Right atrium auricular region (tissue), 2 donors: ENCODE measurements at regions not wholly inside any gene's neighbourhood (a gene's known extent, or its start where the extent isn't known, plus 50 kb on each side); places are given as distances from the start of the nearest gene placed in this dataset.
"Not testable (repeated sequence)": the region's sequence is repeated elsewhere in the genome, so short reads cannot be mapped to it uniquely, and the experiment has no call there.

Source experiments
- DNase-seq: peaks from one replicate; pipeline ENCODE4 v3.0.0-alpha.2; 2019; ENCODE audit warnings: low spot score
- H3K27ac ChIP-seq, 2 donors: fragments of 200-600 bp; sonication (generic); 1 replicate in 1 of 2; 2 replicates in 1 of 2; pipeline ENCODE4 v1.5.1; 2016 to 2019
- H3K27me3 ChIP-seq, 2 donors: fragments of 200-600 bp; sonication (generic); one replicate each; pipeline versions ENCODE4 v1.5.1 to v1.6.0; 2017 to 2019
- H3K36me3 ChIP-seq: fragments of 200-600 bp; sonication (generic); one replicate; pipeline ENCODE4 v1.5.1; 2016
- H3K4me1 ChIP-seq, 2 donors: fragments of 200-600 bp; sonication (generic); one replicate each; pipeline versions ENCODE4 v1.5.1 to v1.6.0; 2017 to 2019
- H3K4me3 ChIP-seq, 2 donors: fragments of 200-600 bp; sonication (generic); 1 replicate in 1 of 2; 2 replicates in 1 of 2; pipeline ENCODE4 v1.5.1; 2017 to 2019; ENCODE audit warnings: mild to moderate bottlenecking in 1 of 2, moderate library complexity in 1 of 2
- H3K9me3 ChIP-seq, 2 donors: fragments of 200-600 bp; sonication (generic); one replicate each; pipeline ENCODE4 v1.5.1; 2019
- TF ChIP-seq, protein P1 (sequence below), 2 donors: fragments of 200-600 bp; sonication (generic); IDR thresholded peaks; one replicate each; pipeline ENCODE4 v1.5.1; 2019; ENCODE audit warnings: antibody characterized with exemption in 2 of 2

DNA sequence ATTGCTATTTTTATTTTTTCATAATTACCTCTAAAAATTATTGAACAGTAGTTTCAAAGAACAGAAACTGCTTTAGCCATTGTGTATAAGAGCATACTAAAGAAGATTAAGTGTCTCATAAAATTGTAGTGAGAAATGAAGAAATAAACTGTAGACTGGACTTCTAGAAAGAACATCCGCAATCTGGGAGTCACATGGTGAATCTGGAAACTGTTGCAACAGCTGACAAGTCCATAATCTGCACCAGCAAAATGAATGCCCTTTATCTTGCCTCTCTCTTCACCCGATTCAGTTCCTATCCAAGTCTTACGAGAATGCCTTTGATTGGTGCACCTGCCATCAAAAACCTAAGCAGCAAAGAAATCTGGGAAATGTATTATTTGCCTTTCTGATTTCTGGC, 312.9 kb downstream of the NAF1 start:
- TF ChIP-seq, protein P1, sequence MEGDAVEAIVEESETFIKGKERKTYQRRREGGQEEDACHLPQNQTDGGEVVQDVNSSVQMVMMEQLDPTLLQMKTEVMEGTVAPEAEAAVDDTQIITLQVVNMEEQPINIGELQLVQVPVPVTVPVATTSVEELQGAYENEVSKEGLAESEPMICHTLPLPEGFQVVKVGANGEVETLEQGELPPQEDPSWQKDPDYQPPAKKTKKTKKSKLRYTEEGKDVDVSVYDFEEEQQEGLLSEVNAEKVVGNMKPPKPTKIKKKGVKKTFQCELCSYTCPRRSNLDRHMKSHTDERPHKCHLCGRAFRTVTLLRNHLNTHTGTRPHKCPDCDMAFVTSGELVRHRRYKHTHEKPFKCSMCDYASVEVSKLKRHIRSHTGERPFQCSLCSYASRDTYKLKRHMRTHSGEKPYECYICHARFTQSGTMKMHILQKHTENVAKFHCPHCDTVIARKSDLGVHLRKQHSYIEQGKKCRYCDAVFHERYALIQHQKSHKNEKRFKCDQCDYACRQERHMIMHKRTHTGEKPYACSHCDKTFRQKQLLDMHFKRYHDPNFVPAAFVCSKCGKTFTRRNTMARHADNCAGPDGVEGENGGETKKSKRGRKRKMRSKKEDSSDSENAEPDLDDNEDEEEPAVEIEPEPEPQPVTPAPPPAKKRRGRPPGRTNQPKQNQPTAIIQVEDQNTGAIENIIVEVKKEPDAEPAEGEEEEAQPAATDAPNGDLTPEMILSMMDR (IDR thresholded peaks at IDR 0.05) = no peak
- H3K9me3 ChIP-seq = no peaks in the 10 kb centered on the region

DNA sequence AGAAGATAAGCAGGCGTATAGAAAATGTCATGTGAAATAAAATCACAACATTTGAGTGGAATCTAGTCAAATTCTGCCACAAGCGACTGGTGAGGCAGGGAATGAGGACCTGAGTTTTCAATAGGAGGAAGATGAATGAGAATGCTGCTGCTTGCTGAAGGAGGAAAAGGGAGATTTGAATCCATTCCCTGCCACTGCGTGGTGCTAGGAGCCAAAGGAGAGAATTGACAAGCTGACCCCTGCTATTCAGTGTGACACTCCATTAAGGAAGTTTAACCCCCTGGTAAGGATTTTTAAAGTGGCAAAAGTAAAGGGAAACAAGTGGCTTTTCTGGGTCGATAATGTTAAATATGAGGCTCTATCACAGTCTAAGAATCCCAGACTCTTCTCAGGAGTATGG, 314.0 kb downstream of the NAF1 start:
- no peaks in the 10 kb centered on the region for H3K9me3 ChIP-seq

More for the DNA sequence above, 312.9 kb downstream of the NAF1 start:
- no peak overlapping the region for H3K4me3 ChIP-seq
- H3K36me3 ChIP-seq = no peaks in the 10 kb centered on the region
- H3K27ac ChIP-seq = no peak overlapping the region
- H3K27me3 ChIP-seq = no peaks in the 10 kb centered on the region
- H3K4me1 ChIP-seq = no peaks in the 10 kb centered on the region
- DNase-seq = no peak

DNA sequence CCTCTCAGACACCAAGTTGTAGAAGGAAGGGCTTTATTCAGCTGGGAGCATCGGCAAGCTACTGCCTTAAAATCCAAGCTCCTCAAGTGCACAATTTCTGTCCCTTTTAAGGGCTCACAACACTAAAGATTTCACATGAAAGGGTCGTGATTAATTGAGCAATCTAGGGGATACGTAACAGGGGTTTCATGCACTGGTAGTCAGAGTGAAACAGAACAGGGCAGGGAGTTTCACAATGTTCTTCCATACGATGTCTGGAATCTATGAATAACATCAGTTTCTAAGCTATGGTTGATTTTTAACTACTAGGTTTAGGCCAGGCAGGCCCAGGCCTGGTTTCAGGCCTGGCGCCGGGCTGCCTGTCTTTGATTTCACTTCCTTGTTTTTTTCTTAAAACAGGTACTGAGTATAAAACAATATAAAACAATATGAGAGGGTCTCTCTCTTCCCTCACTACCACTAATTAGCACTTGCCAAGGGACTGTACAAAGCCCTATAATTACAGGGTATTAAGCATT, 315.4 kb downstream of the NAF1 start:
- not testable (repeated sequence) for H3K9me3 ChIP-seq, H3K27ac ChIP-seq, H3K27me3 ChIP-seq, H3K4me1 ChIP-seq, H3K36me3 ChIP-seq, H3K4me3 ChIP-seq, DNase-seq

More for the DNA sequence above, 314.0 kb downstream of the NAF1 start:
- TF ChIP-seq, protein P1 (IDR thresholded peaks at IDR 0.05) = no peak
- no peaks in the 10 kb centered on the region for H3K36me3 ChIP-seq
- H3K4me3 ChIP-seq = no peak overlapping the region
- H3K27ac ChIP-seq = no peak overlapping the region
- H3K27me3 ChIP-seq = no peaks in the 10 kb centered on the region
- DNase-seq = no peak
- no peaks in the 10 kb centered on the region for H3K4me1 ChIP-seq

DNA sequence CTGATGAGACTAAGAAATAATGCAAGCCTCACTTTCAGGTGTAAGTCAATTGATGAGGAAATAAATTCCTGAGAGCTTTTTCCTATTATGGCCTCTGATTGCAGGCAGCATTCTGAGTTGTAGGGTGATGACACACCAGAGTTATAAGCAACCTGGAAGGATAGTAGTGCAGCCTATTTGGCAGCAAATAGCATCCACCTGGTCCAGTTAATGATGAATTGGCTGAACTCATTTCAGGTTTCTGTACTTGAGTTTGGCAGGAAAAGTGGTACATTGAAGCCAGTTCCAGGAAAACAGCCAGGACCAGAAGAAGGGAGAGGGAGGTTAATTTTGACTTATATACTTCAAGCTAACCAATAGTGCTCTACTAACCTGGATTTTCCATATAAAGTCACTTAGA, 316.8 kb downstream of the NAF1 start:
- Histone ChIP-seq H3K36me3 (no peaks in the 10 kb centered on the region), H3K4me1 (no peaks in the 10 kb centered on the region), H3K9me3 (no peaks in the 10 kb centered on the region), H3K4me3 (no peak overlapping the region), H3K27me3 (no peaks in the 10 kb centered on the region), H3K27ac (no peak overlapping the region)
- TF ChIP-seq, protein P1 (IDR thresholded peaks at IDR 0.05) = no peak
- no peak for DNase-seq

DNA sequence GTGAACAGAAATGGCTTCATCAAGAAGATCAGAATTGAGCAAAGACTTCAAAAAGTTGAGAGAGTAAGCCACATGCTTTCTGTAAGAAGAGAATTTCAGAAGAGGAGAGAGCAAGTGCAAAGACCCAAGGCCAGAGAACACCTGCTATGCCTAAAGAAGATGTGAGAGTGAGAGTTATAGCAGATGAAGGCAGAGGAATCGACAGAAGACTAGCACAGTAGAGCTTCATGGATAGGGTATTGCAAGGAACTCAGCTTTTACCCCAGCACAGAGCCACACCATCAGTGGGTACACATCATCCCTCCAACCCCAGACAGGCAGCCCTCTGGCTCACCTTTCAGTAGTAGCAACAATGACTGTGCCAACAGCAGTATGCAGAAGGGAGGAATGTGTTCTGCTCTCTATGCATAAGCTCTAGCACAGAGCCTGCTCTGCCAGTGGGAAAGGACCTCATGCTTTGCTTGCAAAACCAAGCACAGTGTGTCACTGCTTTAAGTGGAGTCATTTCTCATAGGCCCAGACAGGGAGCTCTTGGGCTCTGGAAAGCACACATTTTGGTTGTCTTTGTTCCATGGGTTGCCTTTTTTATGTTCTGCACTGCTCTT, 318.6 kb downstream of the NAF1 start:
- H3K27ac ChIP-seq = no peak overlapping the region
- H3K4me1 ChIP-seq = no peaks in the 10 kb centered on the region
- DNase-seq = no peak
- no peak overlapping the region for H3K4me3 ChIP-seq
- TF ChIP-seq, protein P1 (IDR thresholded peaks at IDR 0.05) = no peak
- no peaks in the 10 kb centered on the region for H3K36me3 ChIP-seq
- H3K27me3 ChIP-seq = no peaks in the 10 kb centered on the region
- H3K9me3 ChIP-seq = no peaks in the 10 kb centered on the region

DNA sequence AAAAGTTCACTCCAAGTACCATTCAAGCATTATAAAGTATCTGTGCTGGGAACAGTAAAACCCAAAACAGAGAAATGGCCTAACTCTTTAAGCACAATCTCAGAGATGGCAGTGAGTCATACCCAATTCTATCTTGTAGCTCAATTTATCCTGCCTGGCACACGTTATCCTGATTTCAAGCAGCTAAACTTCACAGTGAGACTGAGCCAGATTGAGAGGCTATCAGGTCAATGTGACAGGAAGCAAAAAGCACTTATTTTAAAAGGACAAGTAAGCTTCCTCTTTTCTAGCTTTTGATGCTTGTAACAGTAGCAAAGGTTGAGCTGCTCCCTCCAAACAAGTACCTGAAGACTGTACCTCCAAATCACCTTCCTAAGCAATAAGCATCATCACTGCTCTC, 324.9 kb downstream of the NAF1 start:
- Histone ChIP-seq H3K27me3 (no peaks in the 10 kb centered on the region), H3K27ac (no peak overlapping the region), H3K9me3 (no peaks in the 10 kb centered on the region), H3K4me3 (no peak overlapping the region), H3K4me1 (no peaks in the 10 kb centered on the region), H3K36me3 (no peaks in the 10 kb centered on the region)
- DNase-seq = no peak
- TF ChIP-seq, protein P1 (IDR thresholded peaks at IDR 0.05) = no peak
